ENCODE measurements at regions not wholly inside any gene's neighbourhood (a gene's known extent, or its start where the extent isn't known, plus 50 kb on each side); places are given as distances from the start of the nearest gene placed in this dataset.
"Not testable (repeated sequence)": the region's sequence is repeated elsewhere in the genome, so short reads cannot be mapped to it uniquely, and the experiment has no call there.

DNA sequence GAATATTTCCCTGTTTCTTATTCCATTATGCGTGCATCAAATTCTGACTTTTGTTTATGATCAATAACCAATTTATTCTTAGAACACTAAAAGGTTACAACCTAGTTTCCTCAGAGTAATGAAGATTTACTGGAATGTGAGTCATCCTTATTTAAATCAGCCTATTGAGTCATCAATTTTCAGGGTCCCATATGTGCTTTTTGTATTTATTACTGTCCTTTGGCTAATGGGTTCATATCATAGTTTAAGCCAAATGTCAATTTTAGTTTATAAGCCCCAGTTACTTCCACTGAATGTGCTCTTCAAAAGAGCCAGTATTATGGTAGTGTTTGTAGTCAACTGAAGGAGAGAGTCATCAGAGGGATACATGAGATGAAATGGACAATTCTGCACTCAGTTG is 359.2 kb downstream of the PRR16 start:
- no peaks in the 10 kb centered on the region for H3K9me3 Mint-ChIP-seq (ENCODE audit: unreplicated experiment)
- no peaks in the 10 kb centered on the region for H3K36me3 Mint-ChIP-seq (ENCODE audit: unreplicated experiment)
- DNase-seq, result no peak
- no peak overlapping the region for H3K4me3 Mint-ChIP-seq (ENCODE audit: unreplicated experiment)
- no peaks in the 10 kb centered on the region for H3K4me1 Mint-ChIP-seq (ENCODE audit: low read depth, unreplicated experiment)
- no peak overlapping the region for H3K27ac Mint-ChIP-seq (ENCODE audit: unreplicated experiment)
- H3K27me3 Mint-ChIP-seq (ENCODE audit: unreplicated experiment), result no peaks in the 10 kb centered on the region
- TF ChIP-seq, protein P1, sequence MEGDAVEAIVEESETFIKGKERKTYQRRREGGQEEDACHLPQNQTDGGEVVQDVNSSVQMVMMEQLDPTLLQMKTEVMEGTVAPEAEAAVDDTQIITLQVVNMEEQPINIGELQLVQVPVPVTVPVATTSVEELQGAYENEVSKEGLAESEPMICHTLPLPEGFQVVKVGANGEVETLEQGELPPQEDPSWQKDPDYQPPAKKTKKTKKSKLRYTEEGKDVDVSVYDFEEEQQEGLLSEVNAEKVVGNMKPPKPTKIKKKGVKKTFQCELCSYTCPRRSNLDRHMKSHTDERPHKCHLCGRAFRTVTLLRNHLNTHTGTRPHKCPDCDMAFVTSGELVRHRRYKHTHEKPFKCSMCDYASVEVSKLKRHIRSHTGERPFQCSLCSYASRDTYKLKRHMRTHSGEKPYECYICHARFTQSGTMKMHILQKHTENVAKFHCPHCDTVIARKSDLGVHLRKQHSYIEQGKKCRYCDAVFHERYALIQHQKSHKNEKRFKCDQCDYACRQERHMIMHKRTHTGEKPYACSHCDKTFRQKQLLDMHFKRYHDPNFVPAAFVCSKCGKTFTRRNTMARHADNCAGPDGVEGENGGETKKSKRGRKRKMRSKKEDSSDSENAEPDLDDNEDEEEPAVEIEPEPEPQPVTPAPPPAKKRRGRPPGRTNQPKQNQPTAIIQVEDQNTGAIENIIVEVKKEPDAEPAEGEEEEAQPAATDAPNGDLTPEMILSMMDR (IDR thresholded peaks at IDR 0.05; ENCODE audit: partially characterized antibody, unreplicated experiment), result no peak

DNA sequence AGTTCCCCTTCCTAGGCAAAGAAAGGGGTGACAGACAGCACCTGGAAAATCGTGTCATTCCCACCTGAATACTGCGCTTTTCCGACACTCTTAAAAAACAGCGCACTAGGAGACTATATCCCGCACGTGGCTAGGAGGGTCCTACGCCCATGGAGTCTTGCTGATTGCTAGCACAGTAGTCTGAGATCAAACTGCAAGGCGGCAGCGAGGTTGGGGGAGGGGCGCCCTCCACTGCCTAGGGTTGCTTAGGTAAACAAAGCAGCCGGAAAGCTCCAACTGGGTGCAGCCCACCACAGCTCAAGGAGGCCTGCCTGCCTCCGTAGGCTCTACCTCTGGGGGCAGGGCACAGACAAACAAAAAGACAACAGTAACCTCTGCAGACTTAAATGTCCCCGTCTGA is 367.5 kb downstream of the PRR16 start:
- H3K4me1 Mint-ChIP-seq (ENCODE audit: low read depth, unreplicated experiment); H3K9me3 Mint-ChIP-seq (ENCODE audit: unreplicated experiment); H3K4me3 Mint-ChIP-seq (ENCODE audit: unreplicated experiment); H3K36me3 Mint-ChIP-seq (ENCODE audit: unreplicated experiment); DNase-seq; H3K27me3 Mint-ChIP-seq (ENCODE audit: unreplicated experiment): not testable (repeated sequence)
- peak overlapping the region; percentile 48 for H3K27ac Mint-ChIP-seq (ENCODE audit: unreplicated experiment)

DNA sequence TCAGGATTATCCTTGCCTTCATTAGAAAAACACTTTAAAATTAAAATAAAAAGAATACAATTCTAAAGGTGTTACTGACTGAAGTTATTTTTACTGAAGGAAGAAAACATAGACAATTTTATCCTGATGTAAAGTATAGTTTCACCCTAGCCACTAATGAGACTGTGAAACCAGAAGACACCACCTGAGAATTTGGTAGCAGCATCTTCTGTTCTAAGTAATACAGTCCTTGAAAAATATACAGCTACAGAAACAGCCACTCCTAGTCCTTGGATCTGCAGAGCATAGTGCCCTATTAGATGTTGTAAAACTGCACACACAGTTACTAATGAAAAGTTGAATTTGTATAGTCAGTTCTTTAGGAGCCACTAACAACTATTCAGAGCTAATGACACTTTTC is 377.7 kb downstream of the PRR16 start:
- no peaks in the 10 kb centered on the region for H3K27me3 Mint-ChIP-seq (ENCODE audit: unreplicated experiment)
- no peaks in the 10 kb centered on the region for H3K4me1 Mint-ChIP-seq (ENCODE audit: low read depth, unreplicated experiment)
- H3K9me3 Mint-ChIP-seq (ENCODE audit: unreplicated experiment), result peaks cover 2% of the 10 kb centered on the region
- TF ChIP-seq, protein P1 (IDR thresholded peaks at IDR 0.05; ENCODE audit: partially characterized antibody, unreplicated experiment), result no peak
- H3K4me3 Mint-ChIP-seq (ENCODE audit: unreplicated experiment), result no peak overlapping the region
- no peaks in the 10 kb centered on the region for H3K36me3 Mint-ChIP-seq (ENCODE audit: unreplicated experiment)
- no peak overlapping the region for H3K27ac Mint-ChIP-seq (ENCODE audit: unreplicated experiment)
- DNase-seq, result no peak

DNA sequence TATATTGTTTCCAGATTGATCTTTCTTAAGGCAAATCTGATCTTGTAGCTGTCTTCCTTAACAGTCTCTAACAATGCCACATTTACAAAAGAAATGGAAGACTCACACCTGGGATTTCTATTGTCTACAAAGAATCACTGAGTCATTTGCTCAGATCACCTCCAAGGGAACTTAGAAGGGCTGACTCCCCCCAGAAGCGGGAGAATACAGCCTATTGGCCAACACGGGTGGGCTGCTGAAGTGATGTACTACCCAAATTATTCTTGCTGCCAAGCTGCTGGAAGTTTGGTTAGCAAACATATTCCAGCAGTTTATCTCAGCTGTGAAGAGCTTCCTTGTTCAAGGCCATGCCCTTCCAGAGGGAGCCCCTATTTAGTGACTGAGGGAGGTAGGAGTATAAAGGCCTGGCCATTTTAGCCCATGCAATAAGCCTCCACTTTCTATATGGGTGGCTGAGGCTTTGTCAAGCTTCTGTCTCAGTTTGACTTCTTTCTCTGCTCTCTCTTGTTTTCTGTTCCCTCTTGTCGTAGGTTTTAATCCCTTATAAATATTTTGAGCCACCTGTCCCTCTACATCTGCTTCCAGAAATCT is 379.4 kb downstream of the PRR16 start:
- TF ChIP-seq, protein P1 (IDR thresholded peaks at IDR 0.05; ENCODE audit: partially characterized antibody, unreplicated experiment), result no peak
- Mint-ChIP-seq H3K36me3 (ENCODE audit: unreplicated experiment) (no peaks in the 10 kb centered on the region), H3K4me3 (ENCODE audit: unreplicated experiment) (no peak overlapping the region), H3K4me1 (ENCODE audit: low read depth, unreplicated experiment) (no peaks in the 10 kb centered on the region), H3K27ac (ENCODE audit: unreplicated experiment) (no peak overlapping the region), H3K27me3 (ENCODE audit: unreplicated experiment) (no peaks in the 10 kb centered on the region), H3K9me3 (ENCODE audit: unreplicated experiment) (no peaks in the 10 kb centered on the region)
- no peak for DNase-seq

DNA sequence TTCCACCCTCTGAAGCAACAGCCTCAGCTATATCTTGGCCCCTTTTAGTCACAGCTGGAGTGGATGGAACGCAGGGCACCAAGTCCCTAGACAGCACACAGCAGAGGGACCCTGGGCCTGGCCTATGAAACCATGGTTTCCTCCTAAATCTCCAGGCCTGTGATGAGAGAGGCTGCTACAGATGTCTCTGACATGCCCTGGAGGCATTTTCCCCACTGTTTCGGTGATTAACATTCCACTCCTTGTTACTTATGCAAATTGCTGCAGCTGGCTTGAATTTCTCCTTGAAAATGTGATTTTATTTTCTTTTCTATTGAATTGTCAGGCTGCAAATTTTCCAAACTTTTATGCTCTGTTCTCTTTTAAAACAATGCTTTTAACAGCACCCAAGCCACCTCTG is 384.8 kb downstream of the PRR16 start:
- H3K9me3 Mint-ChIP-seq (ENCODE audit: unreplicated experiment), result no peaks in the 10 kb centered on the region
- TF ChIP-seq, protein P1 (IDR thresholded peaks at IDR 0.05; ENCODE audit: partially characterized antibody, unreplicated experiment), result no peak
- no peak overlapping the region for H3K27ac Mint-ChIP-seq (ENCODE audit: unreplicated experiment)
- H3K27me3 Mint-ChIP-seq (ENCODE audit: unreplicated experiment), result no peaks in the 10 kb centered on the region
- H3K4me1 Mint-ChIP-seq (ENCODE audit: low read depth, unreplicated experiment), result no peaks in the 10 kb centered on the region
- H3K4me3 Mint-ChIP-seq (ENCODE audit: unreplicated experiment), result no peak overlapping the region
- no peak for DNase-seq
- no peaks in the 10 kb centered on the region for H3K36me3 Mint-ChIP-seq (ENCODE audit: unreplicated experiment)

All from glutamatergic neuron (in vitro differentiated cells).